ENCODE measurements at regions not wholly inside any gene's neighbourhood (a gene's known extent, or its start where the extent isn't known, plus 50 kb on each side); places are given as distances from the start of the nearest gene placed in this dataset.

- TF ChIP-seq TAF1 (IDR thresholded peaks at IDR 0.05; ENCODE audit: borderline replicate concordance, low read depth, low read length) (no peak), POLR2A (IDR thresholded peaks at IDR 0.05; ENCODE audit: low read depth, low read length) (no peak), POLR2AphosphoS5 (IDR thresholded peaks at IDR 0.05; ENCODE audit: low read depth, low read length) (no peak)
- DNase-seq (ENCODE audit: insufficient read length) = no peak
- FAIRE-seq = no peak
These were observed 128.1 kb downstream of the SIK1 start for GRCh38 chr21:43298546-43299440.

GRCh38 chr21:43297989-43298388, 128.9 kb downstream of the SIK1 start:
- DNase-seq (ENCODE audit: insufficient read length) (no peak), FAIRE-seq (no peak)
- no peak for TF ChIP-seq TAF1 (IDR thresholded peaks at IDR 0.05; ENCODE audit: borderline replicate concordance, low read depth, low read length)
- no peak for TF ChIP-seq POLR2A (IDR thresholded peaks at IDR 0.05; ENCODE audit: low read depth, low read length)
- no peak for TF ChIP-seq POLR2AphosphoS5 (IDR thresholded peaks at IDR 0.05; ENCODE audit: low read depth, low read length)

GRCh38 chr21:43297391-43297981, 128.7 kb downstream of the CRYAA start:
- DNase-seq (ENCODE audit: insufficient read length) (no peak), FAIRE-seq (no peak)
- TF ChIP-seq TAF1 (IDR thresholded peaks at IDR 0.05; ENCODE audit: borderline replicate concordance, low read depth, low read length) = no peak
- TF ChIP-seq POLR2A (IDR thresholded peaks at IDR 0.05; ENCODE audit: low read depth, low read length) = no peak
- no peak for TF ChIP-seq POLR2AphosphoS5 (IDR thresholded peaks at IDR 0.05; ENCODE audit: low read depth, low read length)

- no peak for TF ChIP-seq TAF1 (IDR thresholded peaks at IDR 0.05; ENCODE audit: borderline replicate concordance, low read depth, low read length)
- no peak for TF ChIP-seq POLR2A (IDR thresholded peaks at IDR 0.05; ENCODE audit: low read depth, low read length)
- no peak for TF ChIP-seq POLR2AphosphoS5 (IDR thresholded peaks at IDR 0.05; ENCODE audit: low read depth, low read length)
- DNase-seq (ENCODE audit: insufficient read length) (no peak), FAIRE-seq (no peak)
These were observed 126.5 kb downstream of the CRYAA start for GRCh38 chr21:43295066-43295958.

- DNase-seq (ENCODE audit: insufficient read length) (no peak), FAIRE-seq (no peak)
- TF ChIP-seq POLR2AphosphoS5 (IDR thresholded peaks at IDR 0.05; ENCODE audit: low read depth, low read length) (no peak), POLR2A (IDR thresholded peaks at IDR 0.05; ENCODE audit: low read depth, low read length) (no peak), TAF1 (IDR thresholded peaks at IDR 0.05; ENCODE audit: borderline replicate concordance, low read depth, low read length) (no peak)
These were observed 125.5 kb downstream of the CRYAA start for GRCh38 chr21:43294194-43294902.

- TF ChIP-seq POLR2AphosphoS5 (IDR thresholded peaks at IDR 0.05; ENCODE audit: low read depth, low read length) (no peak), POLR2A (IDR thresholded peaks at IDR 0.05; ENCODE audit: low read depth, low read length) (no peak), TAF1 (IDR thresholded peaks at IDR 0.05; ENCODE audit: borderline replicate concordance, low read depth, low read length) (no peak)
- FAIRE-seq = no peak
- no peak for DNase-seq (ENCODE audit: insufficient read length)
These were observed 124.0 kb downstream of the CRYAA start for GRCh38 chr21:43292866-43293142.

- no peak for TF ChIP-seq POLR2A (IDR thresholded peaks at IDR 0.05; ENCODE audit: low read depth, low read length)
- TF ChIP-seq TAF1 (IDR thresholded peaks at IDR 0.05; ENCODE audit: borderline replicate concordance, low read depth, low read length) = no peak
- TF ChIP-seq POLR2AphosphoS5 (IDR thresholded peaks at IDR 0.05; ENCODE audit: low read depth, low read length) = no peak
- DNase-seq (ENCODE audit: insufficient read length) (no peak), FAIRE-seq (no peak)
These were observed 123.4 kb downstream of the CRYAA start for GRCh38 chr21:43292041-43292865.

- FAIRE-seq = no peak
- TF ChIP-seq TAF1 (IDR thresholded peaks at IDR 0.05; ENCODE audit: borderline replicate concordance, low read depth, low read length) (no peak), POLR2AphosphoS5 (IDR thresholded peaks at IDR 0.05; ENCODE audit: low read depth, low read length) (no peak), POLR2A (IDR thresholded peaks at IDR 0.05; ENCODE audit: low read depth, low read length) (no peak)
- no peak for DNase-seq (ENCODE audit: insufficient read length)
These were observed 122.6 kb downstream of the CRYAA start for GRCh38 chr21:43291347-43291950.

- DNase-seq (ENCODE audit: insufficient read length) = no peak
- TF ChIP-seq TAF1 (IDR thresholded peaks at IDR 0.05; ENCODE audit: borderline replicate concordance, low read depth, low read length) (no peak), POLR2AphosphoS5 (IDR thresholded peaks at IDR 0.05; ENCODE audit: low read depth, low read length) (no peak), POLR2A (IDR thresholded peaks at IDR 0.05; ENCODE audit: low read depth, low read length) (no peak)
- no peak for FAIRE-seq
These were observed 121.9 kb downstream of the CRYAA start for GRCh38 chr21:43290421-43291346.

Measured in GM12892 (cell line).